Mucosa of descending colon (tissue), 3 donors: ENCODE measurements at regions not wholly inside any gene's neighbourhood (a gene's known extent, or its start where the extent isn't known, plus 50 kb on each side); places are given as distances from the start of the nearest gene placed in this dataset.
"Not testable (repeated sequence)": the region's sequence is repeated elsewhere in the genome, so short reads cannot be mapped to it uniquely, and the experiment has no call there.

Experiments used
- ATAC-seq: fragments of 200-7000 bp; cut with Tn5 transposase; one replicate; pipeline ENCODE4 v1.9.1; 2020; ENCODE audit warnings: mild to moderate bottlenecking, moderate library complexity
- DNase-seq, 3 donors: peaks; one replicate each; pipeline ENCODE4 v3.0.0-alpha.2; 2020
- H3K36me3 ChIP-seq: fragments of 200-600 bp; one replicate; pipeline ENCODE4 v1.8.0; 2021; ENCODE audit warnings: low read depth, mild to moderate bottlenecking
- H3K4me1 ChIP-seq: fragments of 200-600 bp; one replicate; pipeline ENCODE4 v1.8.0; 2021; ENCODE audit warnings: low read depth, mild to moderate bottlenecking
- H3K4me3 ChIP-seq: fragments of 200-600 bp; one replicate; pipeline ENCODE4 v1.8.0; 2021; ENCODE audit warnings: mild to moderate bottlenecking
- H3K9me3 ChIP-seq: fragments of 200-600 bp; one replicate; pipeline ENCODE4 v1.8.0; 2021; ENCODE audit warnings: mild to moderate bottlenecking
- intact Hi-C, 2 donors: fragments of 100-400 bp; cut with DNase I in 1 of 2; cut with micrococcal nuclease in 1 of 2; formaldehyde crosslinking; loops; one replicate each; pipeline versions ENCODE4 v1.11.0 to v1.11.1; 2022; cut with DNase I, micrococcal nuclease
- TF ChIP-seq, protein P1 (sequence below): fragments of 200-600 bp; IDR thresholded peaks from one replicate; pipeline ENCODE4 v1.8.0; 2022; ENCODE audit warnings: antibody characterized with exemption, mild to moderate bottlenecking
- donor health status: DM: no; HTN: no; CAD: no; lungs with moderate emphysema.
- donor health status: DM: no; HTN: no; CAD: no.
- donor health status: DM: no; HTN: yes; CAD: no.

- Histone ChIP-seq H3K4me1 (no peaks in the 10 kb centered on the region), H3K4me3 (no peak overlapping the region), H3K9me3 (no peaks in the 10 kb centered on the region), H3K36me3 (no peaks in the 10 kb centered on the region)
- TF ChIP-seq, protein P1, sequence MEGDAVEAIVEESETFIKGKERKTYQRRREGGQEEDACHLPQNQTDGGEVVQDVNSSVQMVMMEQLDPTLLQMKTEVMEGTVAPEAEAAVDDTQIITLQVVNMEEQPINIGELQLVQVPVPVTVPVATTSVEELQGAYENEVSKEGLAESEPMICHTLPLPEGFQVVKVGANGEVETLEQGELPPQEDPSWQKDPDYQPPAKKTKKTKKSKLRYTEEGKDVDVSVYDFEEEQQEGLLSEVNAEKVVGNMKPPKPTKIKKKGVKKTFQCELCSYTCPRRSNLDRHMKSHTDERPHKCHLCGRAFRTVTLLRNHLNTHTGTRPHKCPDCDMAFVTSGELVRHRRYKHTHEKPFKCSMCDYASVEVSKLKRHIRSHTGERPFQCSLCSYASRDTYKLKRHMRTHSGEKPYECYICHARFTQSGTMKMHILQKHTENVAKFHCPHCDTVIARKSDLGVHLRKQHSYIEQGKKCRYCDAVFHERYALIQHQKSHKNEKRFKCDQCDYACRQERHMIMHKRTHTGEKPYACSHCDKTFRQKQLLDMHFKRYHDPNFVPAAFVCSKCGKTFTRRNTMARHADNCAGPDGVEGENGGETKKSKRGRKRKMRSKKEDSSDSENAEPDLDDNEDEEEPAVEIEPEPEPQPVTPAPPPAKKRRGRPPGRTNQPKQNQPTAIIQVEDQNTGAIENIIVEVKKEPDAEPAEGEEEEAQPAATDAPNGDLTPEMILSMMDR, result no peak
- DNase-seq (no peak), ATAC-seq (no peak)
- intact Hi-C loops, result no loop called here
These were observed 112.2 kb upstream of the HAND1 start for GRCh38 chr5:154590093-154590724.

DNA sequence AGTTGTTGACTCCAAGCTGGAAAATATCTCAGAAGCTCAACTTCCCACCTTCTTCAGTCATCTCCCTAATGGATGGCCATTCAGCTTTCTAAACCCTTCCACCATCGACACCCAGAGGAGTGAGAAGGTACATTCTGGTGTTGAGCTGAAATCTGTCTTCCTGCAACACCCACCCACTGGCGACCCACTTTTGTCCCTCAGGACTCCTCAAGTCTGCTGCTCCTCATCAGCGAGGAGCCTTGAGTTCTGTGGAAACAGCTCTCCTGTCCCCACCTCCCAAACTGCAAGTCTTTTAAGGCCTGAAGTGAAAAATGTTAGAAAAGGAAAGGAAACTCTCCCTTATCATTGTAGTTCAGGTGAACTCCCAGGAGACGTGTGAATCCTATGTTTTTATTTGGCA is 111.5 kb upstream of the HAND1 start:
- Histone ChIP-seq H3K36me3 (no peaks in the 10 kb centered on the region), H3K4me3 (no peak overlapping the region), H3K4me1 (no peaks in the 10 kb centered on the region), H3K9me3 (no peaks in the 10 kb centered on the region)
- ATAC-seq (no peak), DNase-seq (no peak)
- intact Hi-C loops, result no loop called here
- TF ChIP-seq, protein P1, result no peak

DNA sequence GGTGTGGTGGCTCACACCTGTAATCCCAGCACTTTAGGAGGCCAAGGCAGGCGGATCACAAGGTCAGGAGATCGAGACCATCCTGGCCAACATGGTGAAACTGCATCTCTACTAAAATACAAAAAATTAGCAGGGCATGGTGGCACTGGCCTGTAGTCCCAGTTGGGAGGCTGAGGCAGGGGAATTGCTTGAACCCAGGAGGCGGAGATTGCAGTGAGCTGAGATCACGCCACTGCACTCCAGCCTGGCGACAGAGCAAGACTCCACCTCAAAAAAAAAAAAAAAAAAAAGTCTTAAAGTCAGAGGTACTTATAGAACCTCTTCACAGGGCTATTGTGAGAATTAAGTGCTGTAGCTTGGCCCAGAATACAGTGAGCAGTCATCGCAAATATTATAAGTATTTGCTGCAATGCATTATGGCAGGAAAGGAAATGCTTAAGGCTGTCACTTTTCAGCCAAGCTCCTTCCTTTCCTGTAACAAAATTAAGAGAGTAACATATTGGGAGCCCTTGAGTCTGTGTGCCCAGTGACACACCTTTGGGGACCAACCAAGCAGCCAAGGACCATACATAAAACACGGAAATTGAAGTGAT is 110.9 kb upstream of the HAND1 start:
- intact Hi-C loops, H3K36me3 ChIP-seq: not testable (repeated sequence)

GRCh38 chr5:154588091-154588774 is 110.2 kb upstream of the HAND1 start:
- TF ChIP-seq, protein P1, result no peak
- Histone ChIP-seq H3K4me3 (no peak overlapping the region), H3K4me1 (no peaks in the 10 kb centered on the region), H3K9me3 (no peaks in the 10 kb centered on the region), H3K36me3 (no peaks in the 10 kb centered on the region)
- DNase-seq (no peak), ATAC-seq (no peak)
- intact Hi-C loops, result no loop called here

More for the DNA sequence above, 110.9 kb upstream of the HAND1 start:
- DNase-seq, H3K9me3 ChIP-seq, H3K4me3 ChIP-seq, ATAC-seq, H3K4me1 ChIP-seq: not testable (repeated sequence)

DNA sequence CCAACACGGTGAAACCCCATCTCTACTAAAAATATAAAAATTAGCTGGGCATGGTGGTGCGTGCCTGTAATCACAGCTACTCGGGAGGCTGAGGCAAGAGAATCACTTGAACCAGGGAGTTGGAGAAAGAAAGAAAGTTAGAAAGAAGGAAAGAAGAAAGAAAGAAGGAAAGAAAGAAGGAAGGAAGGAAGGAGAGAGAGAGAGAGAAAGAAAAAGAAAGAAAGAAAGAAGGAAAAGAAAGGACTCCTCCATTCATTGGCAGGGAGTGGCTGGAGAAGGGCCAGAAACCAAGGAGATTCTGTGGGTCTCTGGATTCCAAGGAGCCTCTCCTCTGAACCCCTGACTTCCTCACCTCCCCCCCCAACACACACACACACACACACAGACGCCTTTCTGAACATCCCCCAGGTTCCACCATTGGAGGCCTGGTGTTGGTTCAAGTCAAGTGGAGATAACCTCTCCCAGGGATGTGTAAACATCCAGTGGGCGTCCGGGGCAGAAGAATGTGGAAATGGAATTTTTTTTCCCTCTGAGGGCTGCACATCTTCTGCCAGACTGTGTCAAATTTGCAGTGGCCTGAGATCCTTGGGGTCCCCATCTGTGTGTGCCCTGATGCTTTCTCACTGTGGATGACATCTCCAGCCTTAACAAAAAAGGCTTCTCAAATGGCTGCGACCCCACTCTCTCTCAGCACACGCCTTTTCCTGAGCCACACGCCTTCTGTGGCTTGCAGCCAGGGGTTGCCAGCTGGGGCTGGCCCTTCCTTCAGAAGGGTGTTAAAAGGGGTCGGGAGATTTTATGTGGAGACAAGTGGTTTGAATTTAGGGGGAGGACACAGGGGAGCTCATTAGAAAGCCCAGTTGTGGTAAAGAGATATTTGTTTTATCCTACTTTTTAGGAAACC is 109.3 kb upstream of the HAND1 start:
- no peak for DNase-seq
- no peak for ATAC-seq
- intact Hi-C loops, result no loop called here

More for the DNA sequence above, 109.3 kb upstream of the HAND1 start:
- Histone ChIP-seq H3K4me1 (no peaks in the 10 kb centered on the region), H3K4me3 (no peak overlapping the region), H3K36me3 (no peaks in the 10 kb centered on the region), H3K9me3 (no peaks in the 10 kb centered on the region)
- TF ChIP-seq, protein P1, result no peak
